HG03469 (cell line): ENCODE measurements at regions not wholly inside any gene's neighbourhood (a gene's known extent, or its start where the extent isn't known, plus 50 kb on each side); places are given as distances from the start of the nearest gene placed in this dataset.

Experiments used
- ATAC-seq: cut with Tn5 transposase; IDR thresholded peaks from one replicate; pipeline ENCODE4 v1.9.1; 2021; ENCODE audit warnings: mild to moderate bottlenecking, moderate library complexity, moderate number of reproducible peaks; ENCODE audit not compliant: unreplicated experiment

- ATAC-seq: no peak
Observed at GRCh38 chr4:125677665-125678307, 363.0 kb downstream of the FAT4 start.

GRCh38 chr4:125679989-125680388 lies 365.2 kb downstream of the FAT4 start:
- no peak for ATAC-seq

GRCh38 chr4:125681240-125681639 lies 366.5 kb downstream of the FAT4 start:
- no peak for ATAC-seq

GRCh38 chr4:125682730-125683129 lies 368.0 kb downstream of the FAT4 start:
- ATAC-seq: no peak

GRCh38 chr4:125688841-125689240 lies 374.1 kb downstream of the FAT4 start:
- no peak for ATAC-seq

GRCh38 chr4:125689805-125690204 lies 375.1 kb downstream of the FAT4 start:
- ATAC-seq: no peak

GRCh38 chr4:125693228-125693627 lies 378.5 kb downstream of the FAT4 start:
- no peak for ATAC-seq

- no peak for ATAC-seq
Observed at GRCh38 chr4:125702406-125702805, 387.7 kb downstream of the FAT4 start.

- ATAC-seq: no peak
Observed at GRCh38 chr4:125703443-125703842, 388.7 kb downstream of the FAT4 start.

- no peak for ATAC-seq
Observed at GRCh38 chr4:125704726-125705125, 390.0 kb downstream of the FAT4 start.

GRCh38 chr4:125705681-125706080 lies 390.9 kb downstream of the FAT4 start:
- ATAC-seq: no peak

GRCh38 chr4:125707397-125707796 lies 392.6 kb downstream of the FAT4 start:
- ATAC-seq: no peak

GRCh38 chr4:125710766-125711165 lies 396.0 kb downstream of the FAT4 start:
- no peak for ATAC-seq

- ATAC-seq: no peak
Observed at GRCh38 chr4:125714049-125714448, 399.3 kb downstream of the FAT4 start.

- no peak for ATAC-seq
Observed at GRCh38 chr4:125714845-125715244, 400.1 kb downstream of the FAT4 start.

- ATAC-seq: no peak
Observed at GRCh38 chr4:125719987-125720386, 405.2 kb downstream of the FAT4 start.

GRCh38 chr4:125722009-125722408 lies 407.3 kb downstream of the FAT4 start:
- ATAC-seq: no peak

- ATAC-seq: no peak
Observed at GRCh38 chr4:125725957-125726525, 411.3 kb downstream of the FAT4 start.

- ATAC-seq: no peak
Observed at GRCh38 chr4:125727931-125728330, 413.2 kb downstream of the FAT4 start.

- no peak for ATAC-seq
Observed at GRCh38 chr4:125728568-125728967, 413.8 kb downstream of the FAT4 start.

GRCh38 chr4:125729171-125729570 lies 414.4 kb downstream of the FAT4 start:
- no peak for ATAC-seq

- no peak for ATAC-seq
Observed at GRCh38 chr4:125732632-125733031, 417.9 kb downstream of the FAT4 start.

GRCh38 chr4:125734504-125734903 lies 419.7 kb downstream of the FAT4 start:
- ATAC-seq: no peak
